Liver (tissue), 8 donors: ENCODE measurements at regions not wholly inside any gene's neighbourhood (a gene's known extent, or its start where the extent isn't known, plus 50 kb on each side); places are given as distances from the start of the nearest gene placed in this dataset.

ENCODE experiments used
- DNase-seq: peaks from one replicate; pipeline ENCODE4 v3.0.0-alpha.2; 2017; ENCODE audit warnings: low spot score
- H3K27ac ChIP-seq, 2 donors: one replicate each; pipeline ENCODE4 v1.7.0; 2013; ENCODE audit warnings: inconsistent platforms in 2 of 2, low read length in 2 of 2, control low read depth in 1 of 2, low read depth in 1 of 2, mild to moderate bottlenecking in 1 of 2
- H3K27me3 ChIP-seq, 4 donors: one replicate each; pipeline versions ENCODE4 v1.6.1 to v1.7.0; 2013; ENCODE audit warnings: low read length in 3 of 4, inconsistent platforms in 1 of 4, mild to moderate bottlenecking in 1 of 4, moderate library complexity in 1 of 4; ENCODE audit not compliant: control insufficient read depth in 4 of 4, insufficient read depth in 4 of 4
- H3K36me3 ChIP-seq, 4 donors: one replicate each; pipeline versions ENCODE4 v1.6.1 to v1.7.0; 2013; ENCODE audit warnings: low read length in 3 of 4, mild to moderate bottlenecking in 3 of 4, low read depth in 1 of 4, moderate library complexity in 1 of 4; ENCODE audit not compliant: control insufficient read depth in 4 of 4, insufficient read depth in 3 of 4
- H3K4me1 ChIP-seq, 4 donors: one replicate each; pipeline versions ENCODE4 v1.6.1 to v1.7.0; 2013; ENCODE audit warnings: low read length in 3 of 4, mild to moderate bottlenecking in 3 of 4, moderate library complexity in 1 of 4; ENCODE audit not compliant: control insufficient read depth in 4 of 4, insufficient read depth in 4 of 4
- H3K4me3 ChIP-seq, 3 donors: one replicate each; pipeline versions ENCODE4 v1.6.1 to v1.7.0; 2013; ENCODE audit warnings: low read length in 3 of 3, control low read depth in 1 of 3, low read depth in 1 of 3, mild to moderate bottlenecking in 1 of 3
- H3K9ac ChIP-seq, 2 donors: one replicate each; pipeline ENCODE4 v1.7.0; 2013; ENCODE audit warnings: low read length in 2 of 2, mild to moderate bottlenecking in 2 of 2, moderate library complexity in 2 of 2, control low read depth in 1 of 2, low read depth in 1 of 2
- H3K9me3 ChIP-seq, 4 donors: one replicate each; pipeline versions ENCODE4 v1.6.1 to v1.7.0; 2013; ENCODE audit warnings: low read length in 3 of 4; ENCODE audit not compliant: control insufficient read depth in 4 of 4
- EGR1 ChIP-seq, 2 donors: IDR thresholded peaks; 2 replicates each; pipeline ENCODE4 v1.6.1; 2016 to 2018; ENCODE audit warnings: antibody characterized with exemption in 2 of 2, low read depth in 2 of 2
- FOXA1 ChIP-seq: IDR thresholded peaks from 2 replicates; pipeline ENCODE4 v1.6.1; 2016; ENCODE audit warnings: antibody characterized with exemption
- FOXA2 ChIP-seq: IDR thresholded peaks from 2 replicates; pipeline ENCODE4 v1.6.1; 2016; ENCODE audit warnings: antibody characterized with exemption
- GABPA ChIP-seq, 2 donors: IDR thresholded peaks in 1 of 2; conservative IDR thresholded peaks in 1 of 2; 2 replicates each; pipeline ENCODE4 v1.6.1; 2016; ENCODE audit warnings: antibody characterized with exemption in 2 of 2, mild to moderate bottlenecking in 1 of 2, moderate library complexity in 1 of 2
- HNF4A ChIP-seq, 2 donors: conservative IDR thresholded peaks; 2 replicates each; pipeline ENCODE4 v1.6.1; 2016; ENCODE audit warnings: antibody characterized with exemption in 2 of 2, mild to moderate bottlenecking in 2 of 2
- HNF4G ChIP-seq: IDR thresholded peaks from 2 replicates; pipeline ENCODE4 v1.6.1; 2016; ENCODE audit warnings: antibody characterized with exemption
- JUND ChIP-seq, 2 donors: IDR thresholded peaks; 2 replicates each; pipeline ENCODE4 v1.6.1; 2016; ENCODE audit warnings: antibody characterized with exemption in 2 of 2
- NR2F2 ChIP-seq: IDR thresholded peaks from 2 replicates; pipeline ENCODE4 v1.6.1; 2016; ENCODE audit warnings: antibody characterized with exemption
- RAD21 ChIP-seq, 2 donors: IDR thresholded peaks; 2 replicates each; pipeline ENCODE4 v1.6.1; 2016; ENCODE audit warnings: antibody characterized with exemption in 2 of 2, mild to moderate bottlenecking in 2 of 2
- RXRA ChIP-seq, 2 donors: IDR thresholded peaks; 2 replicates each; pipeline ENCODE4 v1.6.1; 2017 to 2018; ENCODE audit warnings: antibody characterized with exemption in 2 of 2, mild to moderate bottlenecking in 1 of 2
- SP1 ChIP-seq: IDR thresholded peaks from 2 replicates; pipeline ENCODE4 v1.6.1; 2018; ENCODE audit warnings: antibody characterized with exemption, mild to moderate bottlenecking
- TAF1 ChIP-seq: conservative IDR thresholded peaks from 2 replicates; pipeline ENCODE4 v1.6.1; 2016; ENCODE audit warnings: antibody characterized with exemption, mild to moderate bottlenecking
- YY1 ChIP-seq: IDR thresholded peaks from 2 replicates; pipeline ENCODE4 v1.6.1; 2016; ENCODE audit warnings: antibody characterized with exemption, mild to moderate bottlenecking
- WGBS: extraction: QIAGEN DNeasy Blood & Tissue Kit; methylation state at CpG from one replicate; pipeline ENCODE4 v1.1.7; 2013; 5-methylcytosine and 5-hydroxymethylcytosine counted together
- TF ChIP-seq, protein P1 (sequence below): IDR thresholded peaks from 2 replicates; pipeline ENCODE4 v1.6.1; 2016; ENCODE audit warnings: antibody characterized with exemption, mild to moderate bottlenecking
- TF ChIP-seq, protein P2 (sequence below): IDR thresholded peaks from 2 replicates; pipeline ENCODE4 v1.6.1; 2016; ENCODE audit warnings: antibody characterized with exemption
- TF ChIP-seq, protein P3 (sequence below): fragments of 150-350 bp; IDR thresholded peaks from 2 replicates; pipeline ENCODE4 v1.5.1; 2017; ENCODE audit warnings: improper control_type of control experiment, low read depth, low read length; ENCODE audit not compliant: missing input control
- TF ChIP-seq, protein P4 (sequence below): IDR thresholded peaks from 2 replicates; pipeline ENCODE4 v1.6.1; 2016; ENCODE audit warnings: antibody characterized with exemption
- TF ChIP-seq, protein P5 (sequence below): IDR thresholded peaks from 2 replicates; pipeline ENCODE4 v1.6.1; 2016; ENCODE audit warnings: antibody characterized with exemption
- donor health status: healthy.
- donor health status: healthy.
- donor health status: healthy.
- donor health status: healthy.
- donor health status: healthy.

DNA sequence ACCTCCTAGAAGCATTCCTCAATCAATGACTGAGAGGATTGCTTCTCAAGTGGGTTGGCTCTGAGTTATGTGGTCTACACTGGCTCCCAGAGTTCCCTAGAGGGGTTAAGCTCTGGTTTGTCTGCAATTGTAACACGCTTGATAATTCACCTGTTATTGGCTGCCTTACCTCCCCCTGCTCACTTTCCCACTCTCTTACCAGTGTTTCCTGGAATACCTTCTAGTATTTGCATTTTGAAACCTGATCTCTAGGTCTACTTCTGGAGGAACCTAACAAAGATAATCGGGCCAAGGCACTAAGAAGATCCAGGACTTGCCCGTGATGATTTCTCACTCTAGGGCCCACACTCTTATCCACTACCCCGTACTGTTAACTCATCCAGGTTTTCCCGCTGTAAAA, 110.1 kb upstream of the MAP3K1 start:
- Histone ChIP-seq H3K27ac (no peak overlapping the region), H3K4me3 (no peak overlapping the region), H3K9ac (no peak overlapping the region), H3K9me3 (no peaks in the 10 kb centered on the region), H3K27me3 (no peaks in the 10 kb centered on the region), H3K36me3 (no peaks in the 10 kb centered on the region), H3K4me1 (no peaks in the 10 kb centered on the region)
- DNase-seq: no peak
- TF ChIP-seq FOXA2 (no peak), FOXA1 (no peak), RAD21 (IDR thresholded peaks at IDR 0.05) (no peak), RXRA (IDR thresholded peaks at IDR 0.05) (no peak), SP1 (no peak), HNF4A (conservative IDR thresholded peaks at IDR 0.05) (no peak), NR2F2 (no peak), HNF4G (no peak), TAF1 (no peak), EGR1 (IDR thresholded peaks at IDR 0.05; ENCODE audit: low read depth in 2 of 2) (no peak), GABPA (IDR thresholded peaks at IDR 0.05 in 1 of 2, conservative IDR thresholded peaks at IDR 0.05 in 1 of 2) (no peak), YY1 (no peak), JUND (IDR thresholded peaks at IDR 0.05) (no peak)
- TF ChIP-seq, protein P1, sequence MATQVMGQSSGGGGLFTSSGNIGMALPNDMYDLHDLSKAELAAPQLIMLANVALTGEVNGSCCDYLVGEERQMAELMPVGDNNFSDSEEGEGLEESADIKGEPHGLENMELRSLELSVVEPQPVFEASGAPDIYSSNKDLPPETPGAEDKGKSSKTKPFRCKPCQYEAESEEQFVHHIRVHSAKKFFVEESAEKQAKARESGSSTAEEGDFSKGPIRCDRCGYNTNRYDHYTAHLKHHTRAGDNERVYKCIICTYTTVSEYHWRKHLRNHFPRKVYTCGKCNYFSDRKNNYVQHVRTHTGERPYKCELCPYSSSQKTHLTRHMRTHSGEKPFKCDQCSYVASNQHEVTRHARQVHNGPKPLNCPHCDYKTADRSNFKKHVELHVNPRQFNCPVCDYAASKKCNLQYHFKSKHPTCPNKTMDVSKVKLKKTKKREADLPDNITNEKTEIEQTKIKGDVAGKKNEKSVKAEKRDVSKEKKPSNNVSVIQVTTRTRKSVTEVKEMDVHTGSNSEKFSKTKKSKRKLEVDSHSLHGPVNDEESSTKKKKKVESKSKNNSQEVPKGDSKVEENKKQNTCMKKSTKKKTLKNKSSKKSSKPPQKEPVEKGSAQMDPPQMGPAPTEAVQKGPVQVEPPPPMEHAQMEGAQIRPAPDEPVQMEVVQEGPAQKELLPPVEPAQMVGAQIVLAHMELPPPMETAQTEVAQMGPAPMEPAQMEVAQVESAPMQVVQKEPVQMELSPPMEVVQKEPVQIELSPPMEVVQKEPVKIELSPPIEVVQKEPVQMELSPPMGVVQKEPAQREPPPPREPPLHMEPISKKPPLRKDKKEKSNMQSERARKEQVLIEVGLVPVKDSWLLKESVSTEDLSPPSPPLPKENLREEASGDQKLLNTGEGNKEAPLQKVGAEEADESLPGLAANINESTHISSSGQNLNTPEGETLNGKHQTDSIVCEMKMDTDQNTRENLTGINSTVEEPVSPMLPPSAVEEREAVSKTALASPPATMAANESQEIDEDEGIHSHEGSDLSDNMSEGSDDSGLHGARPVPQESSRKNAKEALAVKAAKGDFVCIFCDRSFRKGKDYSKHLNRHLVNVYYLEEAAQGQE: no peak
- TF ChIP-seq, protein P2, sequence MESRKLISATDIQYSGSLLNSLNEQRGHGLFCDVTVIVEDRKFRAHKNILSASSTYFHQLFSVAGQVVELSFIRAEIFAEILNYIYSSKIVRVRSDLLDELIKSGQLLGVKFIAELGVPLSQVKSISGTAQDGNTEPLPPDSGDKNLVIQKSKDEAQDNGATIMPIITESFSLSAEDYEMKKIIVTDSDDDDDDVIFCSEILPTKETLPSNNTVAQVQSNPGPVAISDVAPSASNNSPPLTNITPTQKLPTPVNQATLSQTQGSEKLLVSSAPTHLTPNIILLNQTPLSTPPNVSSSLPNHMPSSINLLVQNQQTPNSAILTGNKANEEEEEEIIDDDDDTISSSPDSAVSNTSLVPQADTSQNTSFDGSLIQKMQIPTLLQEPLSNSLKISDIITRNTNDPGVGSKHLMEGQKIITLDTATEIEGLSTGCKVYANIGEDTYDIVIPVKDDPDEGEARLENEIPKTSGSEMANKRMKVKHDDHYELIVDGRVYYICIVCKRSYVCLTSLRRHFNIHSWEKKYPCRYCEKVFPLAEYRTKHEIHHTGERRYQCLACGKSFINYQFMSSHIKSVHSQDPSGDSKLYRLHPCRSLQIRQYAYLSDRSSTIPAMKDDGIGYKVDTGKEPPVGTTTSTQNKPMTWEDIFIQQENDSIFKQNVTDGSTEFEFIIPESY: no peak
- TF ChIP-seq, protein P3, sequence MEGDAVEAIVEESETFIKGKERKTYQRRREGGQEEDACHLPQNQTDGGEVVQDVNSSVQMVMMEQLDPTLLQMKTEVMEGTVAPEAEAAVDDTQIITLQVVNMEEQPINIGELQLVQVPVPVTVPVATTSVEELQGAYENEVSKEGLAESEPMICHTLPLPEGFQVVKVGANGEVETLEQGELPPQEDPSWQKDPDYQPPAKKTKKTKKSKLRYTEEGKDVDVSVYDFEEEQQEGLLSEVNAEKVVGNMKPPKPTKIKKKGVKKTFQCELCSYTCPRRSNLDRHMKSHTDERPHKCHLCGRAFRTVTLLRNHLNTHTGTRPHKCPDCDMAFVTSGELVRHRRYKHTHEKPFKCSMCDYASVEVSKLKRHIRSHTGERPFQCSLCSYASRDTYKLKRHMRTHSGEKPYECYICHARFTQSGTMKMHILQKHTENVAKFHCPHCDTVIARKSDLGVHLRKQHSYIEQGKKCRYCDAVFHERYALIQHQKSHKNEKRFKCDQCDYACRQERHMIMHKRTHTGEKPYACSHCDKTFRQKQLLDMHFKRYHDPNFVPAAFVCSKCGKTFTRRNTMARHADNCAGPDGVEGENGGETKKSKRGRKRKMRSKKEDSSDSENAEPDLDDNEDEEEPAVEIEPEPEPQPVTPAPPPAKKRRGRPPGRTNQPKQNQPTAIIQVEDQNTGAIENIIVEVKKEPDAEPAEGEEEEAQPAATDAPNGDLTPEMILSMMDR: no peak
- TF ChIP-seq, protein P4, sequence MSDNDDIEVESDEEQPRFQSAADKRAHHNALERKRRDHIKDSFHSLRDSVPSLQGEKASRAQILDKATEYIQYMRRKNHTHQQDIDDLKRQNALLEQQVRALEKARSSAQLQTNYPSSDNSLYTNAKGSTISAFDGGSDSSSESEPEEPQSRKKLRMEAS: no peak
- TF ChIP-seq, protein P5, sequence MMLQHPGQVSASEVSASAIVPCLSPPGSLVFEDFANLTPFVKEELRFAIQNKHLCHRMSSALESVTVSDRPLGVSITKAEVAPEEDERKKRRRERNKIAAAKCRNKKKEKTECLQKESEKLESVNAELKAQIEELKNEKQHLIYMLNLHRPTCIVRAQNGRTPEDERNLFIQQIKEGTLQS: no peak
- 63% methylated on average over 5 of the region's 5 CpGs for WGBS

DNA sequence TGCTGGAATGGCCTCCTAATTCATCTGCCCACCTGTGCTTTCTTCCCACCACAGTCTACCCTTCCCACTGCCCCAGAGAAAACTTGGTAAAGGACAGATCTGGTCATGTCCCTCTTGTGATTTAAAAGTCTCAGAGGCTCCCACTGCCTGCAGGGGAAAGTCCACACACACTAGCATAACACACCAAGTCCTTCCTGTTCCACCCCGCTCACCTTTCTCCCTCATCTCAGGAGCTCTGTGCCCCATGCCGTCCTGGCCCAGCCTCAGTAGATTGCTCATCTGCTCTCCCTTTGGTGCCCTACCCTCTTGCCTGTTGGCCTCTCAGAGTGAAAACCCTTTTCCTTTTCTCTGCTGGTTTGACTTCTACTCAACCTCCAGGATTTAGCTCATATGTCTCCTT, 111.4 kb upstream of the MAP3K1 start:
- Histone ChIP-seq H3K4me3 (no peak overlapping the region), H3K27me3 (no peaks in the 10 kb centered on the region), H3K27ac (no peak overlapping the region), H3K9ac (no peak overlapping the region), H3K4me1 (no peaks in the 10 kb centered on the region), H3K36me3 (no peaks in the 10 kb centered on the region), H3K9me3 (no peaks in the 10 kb centered on the region)
- no peak for DNase-seq
- no peak for TF ChIP-seq HNF4G
- TF ChIP-seq JUND (IDR thresholded peaks at IDR 0.05): no peak
- no peak for TF ChIP-seq SP1
- TF ChIP-seq, protein P1: no peak
- no peak for TF ChIP-seq FOXA2
- no peak for TF ChIP-seq YY1
- no peak for TF ChIP-seq GABPA (IDR thresholded peaks at IDR 0.05 in 1 of 2, conservative IDR thresholded peaks at IDR 0.05 in 1 of 2)
- no peak for TF ChIP-seq TAF1
- TF ChIP-seq EGR1 (IDR thresholded peaks at IDR 0.05; ENCODE audit: low read depth in 2 of 2): no peak
- 90% methylated on average over 2 of the region's 2 CpGs for WGBS
